Choroid plexus epithelial cell (primary cell): ENCODE measurements at regions not wholly inside any gene's neighbourhood (a gene's known extent, or its start where the extent isn't known, plus 50 kb on each side); places are given as distances from the start of the nearest gene placed in this dataset.

Source experiments
- DNase-seq: peaks from one replicate; pipeline ENCODE4 v3.0.0-alpha.2; 2010; ENCODE audit warnings: low read depth
- H3K4me3 ChIP-seq: 2 replicates; pipeline ENCODE4 v1.5.1; 2011; ENCODE audit warnings: low read depth, mild to moderate bottlenecking, control low read depth, low read length, moderate library complexity
- CTCF ChIP-seq: conservative IDR thresholded peaks from 2 replicates; pipeline ENCODE4 v1.5.1; 2011; ENCODE audit warnings: low read depth, mild to moderate bottlenecking, control low read depth, inconsistent platforms, low read length, moderate library complexity

GRCh38 chr6:68054756-68055155 is 580.3 kb upstream of the ADGRB3 start:
- no peak overlapping the region for H3K4me3 ChIP-seq
- peak; percentile 42 for DNase-seq
- no peak for TF ChIP-seq CTCF

GRCh38 chr6:68053805-68054373 is 581.2 kb upstream of the ADGRB3 start:
- TF ChIP-seq CTCF = no peak
- DNase-seq = no peak

GRCh38 chr6:68052234-68052633 is 582.8 kb upstream of the ADGRB3 start:
- no peak for DNase-seq
- no peak overlapping the region for H3K4me3 ChIP-seq
- TF ChIP-seq CTCF = no peak

More at GRCh38 chr6:68053805-68054373, 581.2 kb upstream of the ADGRB3 start:
- H3K4me3 ChIP-seq = no peak overlapping the region

- no peak overlapping the region for H3K4me3 ChIP-seq
- DNase-seq = no peak
- no peak for TF ChIP-seq CTCF
Measured at GRCh38 chr6:68049562-68049961, 585.5 kb upstream of the ADGRB3 start.

- TF ChIP-seq CTCF = no peak
- H3K4me3 ChIP-seq = no peak overlapping the region
- DNase-seq = no peak
Measured at GRCh38 chr6:68046756-68047155, 588.3 kb upstream of the ADGRB3 start.

GRCh38 chr6:68046302-68046701 is 588.8 kb upstream of the ADGRB3 start:
- no peak overlapping the region for H3K4me3 ChIP-seq
- no peak for TF ChIP-seq CTCF
- DNase-seq = no peak

GRCh38 chr6:68045193-68045592 is 589.9 kb upstream of the ADGRB3 start:
- no peak for TF ChIP-seq CTCF
- DNase-seq = no peak
- no peak overlapping the region for H3K4me3 ChIP-seq
